T-cell (primary cell): ENCODE measurements at regions not wholly inside any gene's neighbourhood (a gene's known extent, or its start where the extent isn't known, plus 50 kb on each side); places are given as distances from the start of the nearest gene placed in this dataset.

Source experiments
- ATAC-seq, 4 experiments: fragments of 200-7000 bp in 3 of 4; fragments of 150-1000 bp in 1 of 4; cut with Tn5 transposase; replicated peaks in 1 of 4; 1 replicate in 3 of 4; 2 replicates in 1 of 4; pipeline ENCODE4 v1.10.0; 2021; ENCODE audit warnings: moderate library complexity in 3 of 4, mild to moderate bottlenecking in 2 of 4, moderate number of reproducible peaks in 1 of 4
- CTCF ChIA-PET, 2 donors: fragments of 300-600 bp; sonication (Branson Sonifier 250); formaldehyde crosslinking; loops; one replicate each; lab custom pipeline; 2022; ENCODE audit warnings: antibody characterized with exemption in 2 of 2; lab: Charles Lee
- POLR2A ChIA-PET, 2 donors: fragments of 300-600 bp; sonication (Branson Sonifier 250); formaldehyde crosslinking; loops; one replicate each; lab custom pipeline; 2022; ENCODE audit warnings: antibody characterized with exemption in 2 of 2; lab: Charles Lee
- DNase-seq, 35 experiments: peaks; one replicate each; pipeline versions ENCODE4 v3.0.0 to v3.0.0-alpha.2; 2013 to 2023
- H3K27ac ChIP-seq: one replicate; pipeline ENCODE4 v1.5.1; 2013; ENCODE audit warnings: low read length
- H3K27me3 ChIP-seq, 2 experiments: replicated peaks in 1 of 2; 1 replicate in 1 of 2; 2 replicates in 1 of 2; pipeline versions ENCODE4 v1.6.1 to v1.7.0; 2013; ENCODE audit warnings: low read length in 1 of 2, mixed read lengths in 1 of 2; ENCODE audit not compliant: control insufficient read depth in 2 of 2, insufficient read depth in 2 of 2; ENCODE audit errors: extremely low read depth in 1 of 2
- H3K36me3 ChIP-seq, 2 donors: 1 replicate in 1 of 2; 2 replicates in 1 of 2; pipeline versions ENCODE4 v1.6.1 to v1.7.0; 2013; ENCODE audit warnings: low read length in 1 of 2; ENCODE audit not compliant: control insufficient read depth in 2 of 2, insufficient read depth in 1 of 2; ENCODE audit errors: extremely low read depth in 1 of 2
- H3K4me1 ChIP-seq, 2 experiments: 1 replicate in 1 of 2; 2 replicates in 1 of 2; pipeline versions ENCODE4 v1.6.1 to v1.7.0; 2013; ENCODE audit warnings: low read length in 2 of 2, mixed read lengths in 1 of 2; ENCODE audit not compliant: insufficient read depth in 2 of 2, control insufficient read depth in 1 of 2; ENCODE audit errors: extremely low read depth in 1 of 2
- H3K4me3 ChIP-seq, 2 donors: 1 replicate in 1 of 2; 2 replicates in 1 of 2; pipeline versions ENCODE4 v1.5.1 to v1.7.0; 2013; ENCODE audit warnings: mild to moderate bottlenecking in 2 of 2, low read length in 1 of 2, moderate library complexity in 1 of 2; ENCODE audit not compliant: control insufficient read depth in 1 of 2; ENCODE audit errors: extremely low read depth in 1 of 2
- H3K9me3 ChIP-seq: 2 replicates; pipeline ENCODE4 v1.7.0; 2013
- H3K27ac Mint-ChIP-seq, 2 donors: one replicate each; pipeline ENCODE4 v1.8.0; 2020 to 2021; ENCODE audit warnings: mild to moderate bottlenecking in 2 of 2, mixed read lengths in 2 of 2
- H3K27me3 Mint-ChIP-seq, 2 donors: one replicate each; pipeline ENCODE4 v1.8.0; 2021 to 2022; ENCODE audit warnings: mixed read lengths in 2 of 2
- H3K36me3 Mint-ChIP-seq: one replicate; pipeline ENCODE4 v1.8.0; 2021; ENCODE audit warnings: mixed read lengths
- H3K4me1 Mint-ChIP-seq, 3 donors: one replicate each; pipeline ENCODE4 v1.8.0; 2020 to 2022; ENCODE audit warnings: mixed read lengths in 3 of 3, mild to moderate bottlenecking in 1 of 3
- H3K4me3 Mint-ChIP-seq, 3 donors: one replicate each; pipeline ENCODE4 v1.8.0; 2020 to 2022; ENCODE audit warnings: mild to moderate bottlenecking in 3 of 3, mixed read lengths in 3 of 3, moderate library complexity in 3 of 3
- H3K9me3 Mint-ChIP-seq, 3 donors: one replicate each; pipeline ENCODE4 v1.8.0; 2020 to 2022; ENCODE audit warnings: mixed read lengths in 3 of 3
- WGBS: methylation state at CpG from one replicate; pipeline ENCODE4 v1.1.5; 2013; ENCODE audit warnings: missing lambda C conversion rate; ENCODE audit not compliant: insufficient coverage; 5-methylcytosine and 5-hydroxymethylcytosine counted together

- H3K9me3 Mint-ChIP-seq, result peaks cover 20 to 24% (median 23%) of the 10 kb centered on the region in 3 donors
- ChIA-PET POLR2A (interaction anchor here in 1 of 2 donors (0.5 kb wide), 1 partner anchor 1626 kb away, joined by 3 read pairs; no protein-coding TSS in a partner anchor), CTCF (no interaction called here)
- H3K9me3 ChIP-seq, result no peaks in the 10 kb centered on the region
- no peak for ATAC-seq
- no peak overlapping the region for H3K27ac Mint-ChIP-seq
- no peaks in the 10 kb centered on the region for H3K4me1 Mint-ChIP-seq
- DNase-seq, result no peak
- no peaks in the 10 kb centered on the region for H3K36me3 ChIP-seq
- WGBS, result no CpG with 5 or more reads among the region's 2 CpGs
- H3K36me3 Mint-ChIP-seq, result no peaks in the 10 kb centered on the region
- no peaks in the 10 kb centered on the region for H3K4me1 ChIP-seq
- no peak overlapping the region for H3K4me3 Mint-ChIP-seq
- no peak overlapping the region for H3K4me3 ChIP-seq
- no peak overlapping the region for H3K27ac ChIP-seq
- H3K27me3 Mint-ChIP-seq, result no peaks in the 10 kb centered on the region
- no peaks in the 10 kb centered on the region for H3K27me3 ChIP-seq
Observed at GRCh38 chr20:55271371-55271770, 733.9 kb downstream of the CBLN4 start.

DNA sequence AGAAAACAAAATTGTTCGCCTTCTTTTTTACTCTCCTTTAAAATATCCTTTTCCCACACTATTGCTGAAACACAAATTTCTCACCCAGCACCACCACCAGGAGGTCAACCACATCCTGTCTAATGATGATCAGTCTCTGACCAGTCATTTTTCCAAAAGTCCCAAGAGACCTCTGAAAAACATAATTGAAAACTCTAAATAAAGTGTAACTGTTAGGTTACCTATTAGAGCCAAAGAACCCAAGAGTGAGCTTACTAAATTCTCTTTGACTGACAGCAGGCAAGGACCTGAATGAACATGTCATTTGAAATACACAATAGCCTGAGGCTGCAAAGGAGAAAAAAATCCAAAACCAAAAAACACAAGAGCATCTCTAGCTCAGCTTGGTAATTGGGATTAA is 735.4 kb downstream of the CBLN4 start:
- H3K36me3 Mint-ChIP-seq, result no peaks in the 10 kb centered on the region

GRCh38 chr20:55266361-55266760 is 739.0 kb downstream of the CBLN4 start:
- H3K36me3 ChIP-seq, result no peaks in the 10 kb centered on the region
- no peak overlapping the region for H3K4me3 ChIP-seq
- no peaks in the 10 kb centered on the region for H3K4me1 ChIP-seq
- Mint-ChIP-seq H3K9me3 (peaks cover 14 to 25% (median 19%) of the 10 kb centered on the region in 3 donors), H3K4me1 (no peaks in the 10 kb centered on the region), H3K27me3 (no peaks in the 10 kb centered on the region), H3K27ac (no peak overlapping the region), H3K36me3 (no peaks in the 10 kb centered on the region), H3K4me3 (no peak overlapping the region)
- H3K27me3 ChIP-seq, result no peaks in the 10 kb centered on the region
- no CpG with 5 or more reads among the region's 1 CpG for WGBS
- H3K9me3 ChIP-seq, result no peaks in the 10 kb centered on the region
- ATAC-seq (no peak), DNase-seq (no peak)
- no peak overlapping the region for H3K27ac ChIP-seq
- CTCF ChIA-PET, result no interaction called here
- POLR2A ChIA-PET, result no interaction called here

More for the DNA sequence above, 735.4 kb downstream of the CBLN4 start:
- Histone ChIP-seq H3K27me3 (no peaks in the 10 kb centered on the region), H3K4me1 (no peaks in the 10 kb centered on the region), H3K36me3 (no peaks in the 10 kb centered on the region), H3K9me3 (no peaks in the 10 kb centered on the region), H3K27ac (no peak overlapping the region), H3K4me3 (no peak overlapping the region)
- H3K27me3 Mint-ChIP-seq, result no peaks in the 10 kb centered on the region
- H3K4me1 Mint-ChIP-seq, result no peaks in the 10 kb centered on the region
- H3K27ac Mint-ChIP-seq, result no peak overlapping the region
- POLR2A ChIA-PET, result no interaction called here
- no peak overlapping the region for H3K4me3 Mint-ChIP-seq
- CTCF ChIA-PET, result no interaction called here
- ATAC-seq (no peak), DNase-seq (no peak)
- peaks cover 20 to 23% (median 22%) of the 10 kb centered on the region in 3 donors for H3K9me3 Mint-ChIP-seq
- 80% methylated on average over 1 of the region's 1 CpG for WGBS

DNA sequence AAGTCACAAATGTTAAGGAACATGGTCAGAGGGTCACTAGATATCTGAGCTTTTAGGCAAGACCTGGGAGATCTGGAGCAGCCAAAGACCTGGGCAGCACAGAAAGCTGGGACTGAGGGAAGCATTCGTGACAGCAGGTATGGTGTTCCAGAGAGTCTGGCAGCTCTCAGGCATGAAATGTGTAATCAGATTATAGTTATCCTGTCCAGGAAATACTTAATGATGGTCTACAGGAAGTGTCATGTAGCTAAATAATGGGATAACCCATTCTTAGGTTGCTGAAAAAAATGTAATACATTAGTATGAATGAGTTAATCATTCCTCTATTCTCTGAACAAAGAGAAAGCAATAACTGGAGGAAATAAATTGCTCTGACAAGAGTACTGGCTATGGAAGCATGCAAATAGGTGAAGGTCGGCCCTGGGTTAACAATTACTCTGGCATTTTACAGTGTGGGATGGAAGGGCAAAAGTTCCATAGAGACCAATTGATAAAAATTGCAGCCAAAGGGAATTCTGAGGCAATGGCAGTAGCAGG is 740.5 kb downstream of the CBLN4 start:
- Histone ChIP-seq H3K4me1 (no peaks in the 10 kb centered on the region), H3K4me3 (no peak overlapping the region), H3K27me3 (no peaks in the 10 kb centered on the region), H3K27ac (no peak overlapping the region), H3K9me3 (no peaks in the 10 kb centered on the region), H3K36me3 (no peaks in the 10 kb centered on the region)
- no peaks in the 10 kb centered on the region for H3K27me3 Mint-ChIP-seq
- ChIA-PET POLR2A (no interaction called here), CTCF (no interaction called here)
- H3K4me1 Mint-ChIP-seq, result no peaks in the 10 kb centered on the region
- H3K36me3 Mint-ChIP-seq, result no peaks in the 10 kb centered on the region
- no peak overlapping the region for H3K4me3 Mint-ChIP-seq
- WGBS, result 64% methylated on average over 2 of the region's 2 CpGs
- no peak for ATAC-seq
- DNase-seq, result no peak
- no peak overlapping the region for H3K27ac Mint-ChIP-seq
- H3K9me3 Mint-ChIP-seq, result peaks cover 12 to 23% (median 14%) of the 10 kb centered on the region in 3 donors

DNA sequence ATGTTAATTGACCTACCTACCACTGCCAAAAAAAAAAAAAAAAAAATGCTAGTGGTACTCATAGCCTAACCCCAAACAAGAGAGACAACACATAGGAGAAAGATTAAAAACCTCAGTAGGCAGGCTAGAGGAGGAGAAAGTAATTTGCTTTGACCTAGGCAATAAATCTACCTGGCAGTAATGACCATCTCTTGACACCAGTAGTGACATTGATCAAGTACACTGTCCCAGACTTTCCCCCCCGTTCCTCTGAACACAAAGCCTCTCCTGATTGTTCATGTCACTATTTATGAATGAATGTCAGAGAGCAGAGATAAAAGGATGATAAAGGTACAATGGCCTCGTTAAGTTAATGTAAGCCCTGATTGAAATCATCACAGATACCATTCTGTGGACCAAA is 746.8 kb downstream of the CBLN4 start:
- no CpG with 5 or more reads among the region's 2 CpGs for WGBS
- Mint-ChIP-seq H3K4me1 (no peaks in the 10 kb centered on the region), H3K9me3 (peaks cover 4 to 17% (median 4%) of the 10 kb centered on the region in 3 donors)

GRCh38 chr20:55255016-55255415 is 750.3 kb downstream of the CBLN4 start:
- POLR2A ChIA-PET, result no interaction called here
- WGBS, result 83% methylated on average over 2 of the region's 6 CpGs
- peaks cover 0 to 15% (median 0%) of the 10 kb centered on the region in 3 donors for H3K9me3 Mint-ChIP-seq
- H3K4me3 ChIP-seq, result no peak overlapping the region
- no peaks in the 10 kb centered on the region for H3K36me3 ChIP-seq
- no peak for ATAC-seq
- CTCF ChIA-PET, result no interaction called here
- H3K27ac ChIP-seq, result no peak overlapping the region
- no peaks in the 10 kb centered on the region for H3K4me1 Mint-ChIP-seq
- no peak for DNase-seq
- H3K36me3 Mint-ChIP-seq, result no peaks in the 10 kb centered on the region
- H3K4me1 ChIP-seq, result no peaks in the 10 kb centered on the region
- H3K4me3 Mint-ChIP-seq, result no peak overlapping the region
- no peak overlapping the region for H3K27ac Mint-ChIP-seq
- no peaks in the 10 kb centered on the region for H3K27me3 ChIP-seq
- no peaks in the 10 kb centered on the region for H3K27me3 Mint-ChIP-seq
- no peaks in the 10 kb centered on the region for H3K9me3 ChIP-seq

More for the DNA sequence above, 746.8 kb downstream of the CBLN4 start:
- no peaks in the 10 kb centered on the region for H3K27me3 Mint-ChIP-seq
- H3K4me1 ChIP-seq, result no peaks in the 10 kb centered on the region
- CTCF ChIA-PET, result no interaction called here
- H3K36me3 Mint-ChIP-seq, result no peaks in the 10 kb centered on the region
- DNase-seq (no peak), ATAC-seq (no peak)
- no peaks in the 10 kb centered on the region for H3K27me3 ChIP-seq
- H3K4me3 ChIP-seq, result no peak overlapping the region
- H3K27ac ChIP-seq, result no peak overlapping the region
- POLR2A ChIA-PET, result no interaction called here
- no peak overlapping the region for H3K4me3 Mint-ChIP-seq
- no peaks in the 10 kb centered on the region for H3K9me3 ChIP-seq
- H3K36me3 ChIP-seq, result no peaks in the 10 kb centered on the region
- H3K27ac Mint-ChIP-seq, result no peak overlapping the region

DNA sequence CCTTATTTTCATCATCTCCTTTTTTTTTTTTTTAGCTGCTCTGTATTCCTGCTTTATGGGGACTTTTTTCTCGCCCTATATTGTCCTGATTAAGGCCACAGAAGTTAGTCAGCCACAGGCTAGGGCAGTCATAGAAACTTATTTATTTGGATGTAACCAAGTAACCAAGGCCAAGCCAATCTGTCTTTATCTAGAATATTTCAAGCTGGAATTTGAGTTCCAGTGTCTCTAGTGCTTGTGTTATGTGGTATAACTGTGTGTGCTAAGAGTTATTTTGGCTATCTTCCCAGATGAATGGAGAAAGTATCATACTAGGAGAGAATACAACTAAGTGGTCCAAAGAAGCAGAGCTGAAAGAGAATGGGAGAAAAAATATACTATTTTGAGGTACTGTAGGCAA is 751.5 kb downstream of the CBLN4 start:
- Mint-ChIP-seq H3K27ac (no peak overlapping the region), H3K9me3 (peaks cover 4 to 18% (median 5%) of the 10 kb centered on the region in 3 donors), H3K4me1 (no peaks in the 10 kb centered on the region), H3K36me3 (no peaks in the 10 kb centered on the region), H3K27me3 (no peaks in the 10 kb centered on the region), H3K4me3 (no peak overlapping the region)
- DNase-seq, result no peak
- ATAC-seq, result no peak
- POLR2A ChIA-PET, result no interaction called here
- Histone ChIP-seq H3K4me1 (no peaks in the 10 kb centered on the region), H3K4me3 (no peak overlapping the region), H3K27ac (no peak overlapping the region), H3K9me3 (no peaks in the 10 kb centered on the region), H3K36me3 (no peaks in the 10 kb centered on the region), H3K27me3 (no peaks in the 10 kb centered on the region)
- CTCF ChIA-PET, result no interaction called here
- WGBS, result no CpG with 5 or more reads among the region's 1 CpG
